GM12873 (cell line): ENCODE measurements at regions not wholly inside any gene's neighbourhood (a gene's known extent, or its start where the extent isn't known, plus 50 kb on each side); places are given as distances from the start of the nearest gene placed in this dataset.

Experiments
- CTCF ChIP-seq: IDR thresholded peaks from 2 replicates; pipeline ENCODE4 v1.5.1; 2012; ENCODE audit warnings: low read depth, mild to moderate bottlenecking, moderate library complexity, low read length, control low read depth; ENCODE audit not compliant: insufficient read depth; ENCODE audit errors: missing control alignments

- TF ChIP-seq CTCF, result no peak
These were observed 791.1 kb upstream of the CDH10 start for GRCh38 chr5:25435882-25436281.

GRCh38 chr5:25427240-25427639 lies 782.5 kb upstream of the CDH10 start:
- TF ChIP-seq CTCF, result no peak

DNA sequence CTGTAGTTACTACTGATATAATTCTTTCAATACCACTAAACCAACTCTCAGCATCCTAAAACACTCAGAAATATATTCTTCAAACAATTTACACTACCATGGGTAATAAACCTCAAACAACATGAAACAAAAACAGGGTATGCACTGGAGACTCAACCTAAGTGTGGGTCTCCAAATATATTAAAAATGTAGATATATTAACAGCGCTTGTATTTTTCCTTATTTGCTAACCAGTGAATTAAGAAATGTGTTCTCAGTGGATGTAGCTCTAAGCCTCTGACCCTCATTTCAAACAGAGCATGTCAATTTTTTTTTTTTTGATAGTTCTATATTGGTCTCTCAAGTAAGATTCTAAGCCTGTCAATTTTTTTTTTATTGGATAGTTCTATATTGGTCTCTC lies 778.5 kb upstream of the CDH10 start:
- TF ChIP-seq CTCF, result no peak

DNA sequence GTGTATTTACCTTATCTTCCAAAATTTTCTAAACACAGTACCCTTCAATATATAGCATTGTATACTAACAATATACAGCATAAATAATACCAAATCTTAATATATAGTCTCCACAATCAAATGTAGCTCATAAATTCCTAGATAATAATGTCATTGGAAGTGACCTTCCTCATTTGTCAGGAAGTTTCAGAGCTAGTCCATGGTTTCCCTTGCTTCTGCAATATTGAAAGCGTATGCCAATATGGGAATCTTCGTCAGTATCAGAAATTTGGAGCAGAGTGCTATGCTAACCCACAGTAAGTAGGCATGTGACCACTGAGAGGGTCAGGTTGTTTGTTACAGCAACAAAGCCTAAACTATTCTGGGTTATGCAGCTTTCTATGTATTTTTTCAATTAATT lies 774.9 kb upstream of the CDH10 start:
- no peak for TF ChIP-seq CTCF

DNA sequence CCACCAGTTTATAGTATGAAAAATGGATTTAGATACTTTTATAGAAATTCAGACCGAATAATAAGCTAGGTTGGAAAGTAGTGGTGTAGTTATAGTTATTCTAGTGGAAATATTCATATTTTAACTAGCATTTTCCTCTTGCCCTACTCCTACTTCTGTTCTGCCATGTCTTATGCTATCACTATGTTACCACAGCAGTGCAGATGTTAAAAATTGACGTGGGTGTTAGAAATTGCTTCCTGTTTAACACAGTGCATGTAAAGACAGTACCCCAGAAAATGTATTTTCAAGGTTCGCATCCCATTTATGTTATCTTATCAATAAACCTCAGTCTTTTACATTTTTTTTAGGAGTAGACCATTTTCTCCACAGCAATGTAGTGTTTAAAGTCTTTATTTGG lies 774.2 kb upstream of the CDH10 start:
- TF ChIP-seq CTCF, result no peak

DNA sequence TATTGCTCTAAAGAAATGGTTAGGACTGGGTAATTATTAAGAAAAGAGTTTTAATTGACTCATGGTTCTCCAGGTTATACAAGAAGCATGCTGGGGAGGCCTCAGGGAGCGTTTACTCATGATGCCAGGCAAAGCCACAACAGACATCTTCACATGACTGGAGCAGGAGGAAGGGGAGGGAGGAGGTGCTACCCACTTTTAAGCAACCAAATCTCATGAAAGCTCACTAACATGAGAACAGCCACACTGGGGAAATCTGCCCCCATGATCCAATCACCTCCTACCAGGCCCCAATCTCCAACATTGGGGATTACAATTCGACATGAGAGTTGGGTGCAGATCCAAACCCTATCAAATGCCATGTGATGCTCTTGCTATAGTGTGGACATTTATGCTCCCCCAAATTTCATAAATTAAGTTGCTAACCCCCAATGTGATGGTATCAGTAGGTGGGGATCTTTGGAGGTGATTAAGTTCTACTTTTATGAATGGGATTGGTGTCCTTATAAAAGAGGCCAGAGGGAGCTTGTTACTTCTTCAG lies 773.6 kb upstream of the CDH10 start:
- no peak for TF ChIP-seq CTCF

- TF ChIP-seq CTCF, result no peak
These were observed 772.2 kb upstream of the CDH10 start for GRCh38 chr5:25416960-25417359.
